ENCODE measurements at regions not wholly inside any gene's neighbourhood (a gene's known extent, or its start where the extent isn't known, plus 50 kb on each side); places are given as distances from the start of the nearest gene placed in this dataset.

GRCh38 chr16:73172241-73172972, 124.5 kb upstream of the ZFHX3 start:
- DNase-seq: peak; percentile 46 to 71

DNA sequence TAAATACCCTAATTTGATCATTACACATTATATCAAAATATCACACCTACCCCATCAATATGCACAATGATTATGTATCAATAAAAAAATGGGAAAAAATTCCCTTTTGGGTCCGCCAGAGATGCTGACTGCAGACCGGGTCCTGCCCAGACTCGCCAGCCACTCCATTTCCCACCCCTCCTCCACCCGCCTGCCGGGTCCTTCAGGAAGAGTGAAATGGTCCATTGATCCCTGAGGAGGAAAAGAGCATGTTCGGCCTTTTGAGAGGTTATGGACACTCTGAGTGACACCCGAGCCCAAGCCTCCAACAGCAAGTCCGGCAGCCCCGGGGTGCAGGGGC, 123.9 kb upstream of the ZFHX3 start:
- DNase-seq: no peak

DNA sequence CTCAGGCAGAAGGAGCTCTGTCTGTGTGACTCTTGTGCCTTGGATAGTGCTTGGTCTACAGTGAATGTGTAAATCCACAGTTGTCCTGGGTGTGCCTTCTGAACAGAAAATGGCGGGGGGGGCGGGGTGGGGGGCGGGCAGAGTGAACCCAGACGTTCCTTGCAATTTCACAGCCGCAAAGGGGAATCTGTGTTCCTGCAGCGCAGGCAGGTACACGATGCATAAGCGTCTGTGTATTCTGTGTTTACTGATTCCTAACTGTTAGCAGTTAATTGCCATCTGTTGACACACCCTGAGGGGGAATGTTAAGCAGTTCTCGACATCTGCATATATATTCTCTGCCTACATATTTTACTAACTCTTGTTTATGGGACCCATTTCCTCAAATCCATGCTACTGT, 123.5 kb upstream of the ZFHX3 start:
- peak; percentile 53 to 86 for DNase-seq

GRCh38 chr16:73170612-73171038, 122.7 kb upstream of the ZFHX3 start:
- DNase-seq: peak; percentile 88 to 94

GRCh38 chr16:73166947-73167550, 119.1 kb upstream of the ZFHX3 start:
- DNase-seq: no peak

- no peak for DNase-seq
Observed at GRCh38 chr16:73166441-73166851, 118.5 kb upstream of the ZFHX3 start.

DNA sequence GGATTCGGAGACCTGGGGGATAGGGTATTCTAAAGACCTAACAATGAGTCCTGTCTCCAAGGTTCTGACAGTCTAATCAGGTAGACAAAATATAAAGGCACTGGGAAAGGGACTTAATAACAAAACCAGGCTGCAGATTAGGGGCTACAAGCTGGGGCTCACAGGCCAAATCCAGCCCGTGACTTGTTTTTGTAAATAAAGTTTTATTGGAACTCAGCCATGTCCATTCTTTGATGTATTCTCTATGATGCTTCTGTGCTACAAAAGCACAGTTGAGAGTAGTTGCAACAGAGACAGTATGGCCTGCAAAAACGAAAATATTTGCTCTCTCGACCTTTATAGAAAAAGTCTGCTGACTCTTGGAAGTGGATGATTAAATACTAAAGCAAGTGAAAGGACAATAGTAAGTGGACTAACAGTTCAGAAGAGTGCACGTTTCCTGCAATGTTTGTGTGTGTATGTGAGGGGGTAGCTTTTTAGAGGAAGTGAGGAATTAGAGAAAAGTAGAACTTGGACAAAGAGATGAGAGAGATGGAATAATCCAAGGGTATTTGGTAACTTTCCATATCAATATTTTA, 115.4 kb upstream of the ZFHX3 start:
- DNase-seq: no peak

- DNase-seq: no peak
Observed at GRCh38 chr16:73161977-73162376, 114.0 kb upstream of the ZFHX3 start.

- no peak for DNase-seq
Observed at GRCh38 chr16:73159296-73159695, 111.4 kb upstream of the ZFHX3 start.

DNA sequence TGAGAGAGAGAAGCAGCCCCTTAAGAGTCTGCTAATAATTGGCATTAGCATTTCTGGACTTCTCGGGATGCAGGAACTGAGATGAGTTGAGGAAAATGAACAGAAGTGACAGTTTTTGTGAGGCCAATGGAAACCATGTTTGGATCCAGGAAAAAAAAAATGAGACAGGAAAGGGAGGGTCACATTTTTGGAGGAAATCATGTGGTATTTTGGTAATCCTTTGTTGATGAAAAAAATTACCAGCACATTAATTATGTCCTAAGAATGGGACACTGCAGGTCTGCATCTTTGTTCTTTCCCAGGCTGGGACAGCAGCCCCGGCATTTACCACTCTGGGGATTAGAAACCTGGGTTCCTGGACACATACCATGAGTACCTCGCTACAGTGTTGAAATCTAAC, 109.9 kb upstream of the ZFHX3 start:
- DNase-seq: no peak

GRCh38 chr16:73154063-73154870, 106.3 kb upstream of the ZFHX3 start:
- DNase-seq: no peak

GRCh38 chr16:73152386-73153125, 104.6 kb upstream of the ZFHX3 start:
- peak in 1 of 2 experiments; percentile 53 for DNase-seq

- no peak for DNase-seq
Observed at GRCh38 chr16:73151941-73152340, 104.0 kb upstream of the ZFHX3 start.

DNA sequence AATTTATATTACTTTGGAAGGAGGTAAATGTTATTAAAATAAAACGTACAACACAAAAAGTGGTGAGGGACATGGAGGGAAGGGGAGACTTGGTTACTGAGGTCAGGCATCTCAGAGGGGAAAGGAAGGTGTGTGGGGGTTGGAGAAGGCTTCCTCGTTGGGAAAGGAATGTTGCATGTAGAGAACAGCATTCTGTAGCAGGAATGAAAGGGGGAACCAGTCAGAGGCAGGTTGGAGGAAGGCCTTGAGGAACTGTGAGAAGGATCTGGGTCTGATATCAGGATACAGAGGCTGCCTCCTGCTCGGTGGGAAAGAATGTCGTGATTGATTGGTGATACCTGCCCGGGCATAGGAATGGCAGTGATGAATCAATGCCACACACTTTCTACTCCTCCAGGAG, 103.3 kb upstream of the ZFHX3 start:
- DNase-seq: no peak

- no peak for DNase-seq
Observed at GRCh38 chr16:73150786-73151185, 102.9 kb upstream of the ZFHX3 start.

- peak; percentile 57 to 80 for DNase-seq
Observed at GRCh38 chr16:73149334-73149733, 101.4 kb upstream of the ZFHX3 start.

GRCh38 chr16:73147958-73148357, 100.0 kb upstream of the ZFHX3 start:
- no peak for DNase-seq

GRCh38 chr16:73145166-73145880, 97.4 kb upstream of the ZFHX3 start:
- DNase-seq: no peak

DNA sequence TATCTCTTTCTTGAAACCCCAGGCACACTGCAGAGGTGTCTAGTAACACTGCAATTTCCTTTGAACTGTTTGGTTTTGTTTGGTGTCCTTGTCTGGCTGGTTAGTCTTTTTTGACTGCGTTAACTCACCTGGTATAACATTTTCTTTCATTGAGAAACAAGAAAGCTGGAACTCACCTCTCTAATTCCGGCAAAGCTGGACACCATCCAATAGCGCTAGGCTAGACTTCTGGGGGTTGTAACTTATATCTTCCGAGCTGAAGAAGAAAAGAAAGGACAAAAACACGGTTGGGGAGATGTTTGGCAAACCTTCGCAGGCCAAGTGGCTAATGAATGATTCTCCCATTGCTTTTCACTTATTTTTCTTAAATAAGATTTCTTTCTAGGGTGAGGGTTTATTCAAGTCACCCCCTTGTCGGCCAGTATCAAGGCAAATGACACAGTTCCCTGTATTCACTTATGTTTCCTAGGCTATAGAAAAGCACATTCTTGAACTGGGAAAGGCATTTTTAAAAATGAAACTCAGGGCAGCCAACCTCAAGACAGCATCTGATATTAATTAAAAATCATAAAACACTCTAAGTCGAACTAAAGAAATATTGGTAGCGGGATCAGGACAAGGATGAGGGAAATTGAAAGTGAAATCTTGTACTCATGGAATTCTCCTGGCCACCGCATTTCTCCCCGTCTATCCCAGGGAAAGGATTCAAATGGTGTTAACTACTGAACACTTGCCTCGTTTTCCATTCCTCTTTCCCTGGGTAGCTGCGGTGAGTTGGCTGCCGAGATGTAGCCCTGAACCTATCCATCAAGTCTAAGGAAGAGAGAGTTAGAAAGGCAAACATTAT, 95.9 kb upstream of the ZFHX3 start:
- no peak for DNase-seq

GRCh38 chr16:73143002-73143401, 95.1 kb upstream of the ZFHX3 start:
- no peak for DNase-seq

All from NCI-H524 (cell line).